Skin epidermis (tissue), 12 donors: ENCODE measurements at regions not wholly inside any gene's neighbourhood (a gene's known extent, or its start where the extent isn't known, plus 50 kb on each side); places are given as distances from the start of the nearest gene placed in this dataset.

Experiments used
- H3K27ac ChIP-seq, 21 experiments: fragments of 200-600 bp; sonication (generic) in 11 of 21; one replicate each; pipeline ENCODE4 v1.5.0; 2020; ENCODE audit warnings: mild to moderate bottlenecking in 3 of 21, inconsistent platforms in 2 of 21, moderate library complexity in 2 of 21
- H3K4me3 ChIP-seq, 7 experiments: fragments of 200-600 bp; sonication (generic) in 2 of 7; one replicate each; pipeline ENCODE4 v1.5.0; 2020; ENCODE audit warnings: inconsistent platforms in 2 of 7, mild to moderate bottlenecking in 2 of 7, moderate library complexity in 1 of 7

DNA sequence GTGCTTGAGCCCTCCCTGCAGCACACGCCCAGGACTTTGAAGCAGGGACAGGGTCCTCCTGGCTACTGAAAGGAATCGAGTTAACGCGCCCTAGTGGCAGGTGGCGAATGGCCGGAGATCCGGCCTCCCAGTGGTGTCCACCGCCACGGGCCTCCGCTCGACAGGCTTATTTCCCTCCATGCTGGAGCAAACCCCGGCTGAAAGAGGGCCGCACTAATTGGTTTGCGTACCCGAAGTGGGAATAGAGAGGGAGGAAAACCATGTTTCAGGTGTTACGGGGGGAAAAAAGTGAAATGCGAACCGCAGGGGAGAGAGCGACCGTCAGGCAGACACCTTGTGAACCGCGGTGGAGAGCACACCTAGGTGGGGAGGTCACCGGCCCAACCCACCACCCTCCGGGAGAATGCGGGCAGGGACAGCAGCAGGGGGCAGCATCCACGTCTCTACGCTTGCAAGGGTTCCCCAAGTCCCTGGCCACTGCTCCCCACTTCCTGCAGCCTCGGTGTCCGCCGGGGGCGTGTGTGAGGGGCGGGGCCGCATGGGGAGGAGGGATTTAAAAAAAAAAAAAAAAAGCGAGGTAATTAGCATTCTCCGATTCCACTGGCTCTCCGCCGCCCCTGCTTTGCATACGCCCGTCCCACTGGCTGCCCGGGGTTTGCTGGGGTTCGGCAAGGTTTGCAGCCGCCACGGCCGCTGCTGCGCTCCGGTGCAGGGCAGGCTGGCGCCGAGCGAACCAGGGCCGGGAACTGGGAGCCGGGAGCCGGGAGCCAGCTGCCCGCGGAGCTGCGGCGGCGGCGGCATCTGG, 224.6 kb upstream of the CRY1 start:
- H3K27ac ChIP-seq, result peak overlapping the region in 12 of 21 experiments; percentile 20 to 90 (median 70)
- peak overlapping the region; percentile 37 to 58 (median 50) for H3K4me3 ChIP-seq

DNA sequence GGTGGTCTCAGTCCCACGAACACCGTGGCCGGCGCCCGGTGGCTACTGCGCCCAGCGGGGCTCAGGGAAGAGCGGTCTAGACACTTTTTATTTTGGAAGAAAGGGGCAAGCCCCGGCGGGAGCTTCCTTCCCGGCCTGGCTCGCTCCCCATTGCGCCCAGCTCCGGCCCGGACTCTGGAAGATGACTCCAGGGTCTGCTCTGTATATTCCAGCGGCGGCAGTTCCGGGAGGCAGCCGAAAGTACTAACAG, 225.1 kb upstream of the CRY1 start:
- Histone ChIP-seq H3K27ac (peak overlapping the region in 13 of 21 experiments; percentile 13 to 90 (median 70)), H3K4me3 (peak overlapping the region; percentile 37 to 58 (median 50))

DNA sequence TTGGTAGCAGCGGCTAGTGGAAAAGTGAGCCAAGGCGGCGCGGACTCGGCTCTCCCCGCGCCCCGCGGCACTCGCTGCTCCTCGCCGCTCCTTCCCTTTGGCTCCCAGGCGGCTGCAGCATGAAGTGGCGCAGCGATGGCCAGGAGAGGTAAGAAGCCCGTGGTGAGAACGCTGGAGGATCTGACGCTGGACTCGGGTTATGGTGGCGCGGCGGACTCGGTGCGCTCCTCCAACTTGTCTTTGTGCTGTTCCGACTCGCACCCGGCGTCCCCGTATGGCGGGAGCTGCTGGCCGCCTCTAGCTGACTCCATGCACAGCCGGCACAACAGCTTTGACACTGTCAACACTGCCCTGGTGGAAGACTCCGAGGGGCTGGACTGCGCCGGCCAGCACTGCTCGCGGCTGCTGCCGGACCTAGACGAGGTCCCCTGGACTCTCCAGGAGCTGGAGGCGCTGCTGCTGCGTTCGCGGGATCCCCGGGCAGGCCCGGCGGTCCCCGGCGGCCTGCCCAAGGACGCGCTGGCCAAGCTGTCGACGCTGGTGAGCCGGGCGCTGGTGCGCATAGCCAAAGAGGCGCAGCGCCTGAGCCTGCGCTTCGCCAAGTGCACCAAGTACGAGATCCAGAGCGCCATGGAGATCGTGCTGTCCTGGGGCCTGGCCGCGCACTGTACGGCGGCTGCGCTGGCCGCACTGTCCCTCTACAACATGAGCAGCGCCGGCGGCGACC, 225.6 kb upstream of the CRY1 start:
- H3K4me3 ChIP-seq, result peak overlapping the region; percentile 37 to 58 (median 50)
- H3K27ac ChIP-seq, result peak overlapping the region in 15 of 21 experiments; percentile 13 to 90 (median 56)

DNA sequence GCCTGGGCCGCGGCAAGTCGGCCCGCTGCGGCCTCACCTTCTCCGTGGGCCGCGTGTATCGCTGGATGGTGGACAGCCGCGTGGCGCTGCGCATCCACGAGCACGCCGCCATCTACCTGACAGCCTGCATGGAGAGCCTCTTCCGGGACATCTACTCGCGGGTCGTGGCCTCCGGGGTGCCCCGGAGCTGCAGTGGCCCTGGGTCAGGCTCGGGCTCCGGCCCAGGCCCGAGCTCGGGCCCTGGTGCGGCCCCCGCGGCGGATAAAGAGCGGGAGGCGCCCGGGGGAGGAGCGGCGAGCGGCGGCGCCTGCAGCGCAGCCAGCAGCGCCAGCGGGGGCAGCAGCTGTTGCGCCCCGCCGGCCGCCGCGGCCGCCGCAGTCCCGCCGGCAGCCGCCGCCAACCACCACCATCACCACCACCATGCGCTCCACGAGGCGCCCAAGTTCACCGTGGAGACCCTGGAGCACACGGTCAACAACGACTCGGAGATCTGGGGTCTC, 226.2 kb upstream of the CRY1 start:
- Histone ChIP-seq H3K27ac (peak overlapping the region in 16 of 21 experiments; percentile 13 to 90 (median 60)), H3K4me3 (peak overlapping the region; percentile 37 to 58 (median 50))

DNA sequence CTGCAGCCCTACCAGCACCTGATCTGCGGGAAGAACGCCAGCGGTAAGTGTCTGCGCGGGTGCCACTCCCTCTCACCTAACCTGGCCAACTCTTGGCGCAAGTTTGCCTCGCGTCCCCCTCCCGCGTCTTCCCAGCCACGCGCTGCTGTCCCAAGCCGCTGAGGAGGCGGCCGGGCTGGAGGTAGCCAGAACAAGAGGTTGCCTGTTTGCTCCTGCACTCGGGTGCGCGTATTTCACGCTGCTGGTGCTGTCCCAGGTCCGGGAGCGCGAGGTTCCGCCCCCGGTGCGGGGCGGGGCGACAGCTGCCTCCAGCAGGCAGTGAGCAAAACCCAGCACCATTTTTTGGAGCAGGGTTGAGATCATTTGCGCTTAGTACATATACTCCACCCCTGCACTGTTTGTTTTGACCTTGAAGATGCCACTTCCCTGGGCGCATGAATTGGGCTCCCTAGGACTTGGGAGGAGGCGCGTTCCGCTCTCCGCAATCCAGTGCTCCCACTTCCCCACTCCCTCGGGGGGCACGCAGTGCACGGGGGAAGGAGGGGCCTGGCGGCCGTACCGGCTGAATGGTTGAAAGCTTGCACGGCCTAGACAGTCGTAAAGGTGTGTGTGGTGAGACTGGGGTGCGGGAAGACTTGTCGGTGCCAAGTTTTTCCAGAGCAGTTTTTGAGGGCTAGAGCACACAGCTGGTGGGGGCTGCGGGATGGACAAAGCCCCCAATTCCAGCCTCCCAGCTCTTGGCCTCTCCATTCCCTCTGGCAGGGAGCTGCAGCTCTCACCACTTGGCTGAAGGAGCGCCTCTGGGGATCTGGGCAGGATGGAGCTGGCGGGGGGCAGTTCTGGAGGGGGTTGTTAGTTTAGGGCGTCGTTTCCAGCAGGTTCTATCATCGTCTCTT, 226.9 kb upstream of the CRY1 start:
- Histone ChIP-seq H3K27ac (peak overlapping the region in 19 of 21 experiments; percentile 26 to 90 (median 67)), H3K4me3 (peak overlapping the region; percentile 37 to 58 (median 50))

DNA sequence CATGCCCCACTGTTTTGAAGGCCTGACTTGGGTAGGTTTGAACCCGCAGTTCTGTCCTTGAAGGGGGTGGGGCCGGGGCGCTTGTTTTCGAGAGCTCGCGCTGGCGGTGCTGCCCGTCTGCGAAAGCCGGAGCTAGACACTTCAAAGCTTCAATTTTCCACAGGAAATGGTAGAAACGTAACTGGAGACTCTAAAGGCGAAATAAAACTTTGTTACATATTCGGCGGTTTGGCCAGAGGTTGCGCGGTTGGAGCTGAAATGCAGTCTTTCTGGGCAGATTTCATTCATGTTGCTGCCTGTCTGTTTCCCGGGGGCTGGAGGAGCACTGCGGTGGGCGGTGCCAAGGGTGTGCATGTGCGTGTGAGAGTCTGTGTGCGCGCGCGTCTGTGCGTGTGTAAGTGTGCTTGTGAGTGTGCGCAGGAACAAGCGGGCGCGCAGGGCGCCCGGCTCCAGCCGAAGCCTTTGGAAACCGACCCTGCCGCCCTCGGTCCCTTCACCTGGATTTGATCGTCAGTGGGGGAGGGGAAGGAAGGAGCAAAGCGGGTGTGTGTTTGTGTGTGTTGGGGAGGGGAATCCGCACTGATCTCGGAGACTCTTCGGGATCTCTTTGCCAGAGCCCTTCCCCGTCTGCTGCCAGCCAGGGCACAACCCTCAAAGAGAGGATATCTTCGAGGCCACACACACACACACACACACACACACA, 227.7 kb upstream of the CRY1 start:
- Histone ChIP-seq H3K4me3 (peak overlapping the region; percentile 37 to 58 (median 50)), H3K27ac (peak overlapping the region in 19 of 21 experiments; percentile 26 to 90 (median 67))

DNA sequence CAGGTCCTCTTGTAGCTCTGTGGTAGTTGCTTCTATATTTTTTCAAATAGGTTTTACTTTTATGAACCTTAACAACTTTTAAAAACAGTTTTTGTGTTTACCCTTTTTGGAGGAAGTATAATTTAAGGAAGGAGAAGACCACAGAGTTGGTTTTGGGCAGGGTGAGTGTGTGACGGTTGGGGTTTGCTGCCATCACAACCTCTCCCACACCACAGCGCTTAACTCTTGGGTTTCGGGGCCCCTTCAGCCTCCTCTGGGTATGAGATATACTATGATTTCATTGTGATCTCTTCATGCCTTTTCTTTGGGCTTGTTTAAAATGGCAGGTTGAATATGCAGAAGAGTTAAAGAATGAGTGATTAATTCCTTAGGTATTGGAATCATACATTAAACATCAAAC, 228.7 kb upstream of the CRY1 start:
- H3K27ac ChIP-seq, result peak overlapping the region in 2 of 21 experiments; percentile 63 to 75

DNA sequence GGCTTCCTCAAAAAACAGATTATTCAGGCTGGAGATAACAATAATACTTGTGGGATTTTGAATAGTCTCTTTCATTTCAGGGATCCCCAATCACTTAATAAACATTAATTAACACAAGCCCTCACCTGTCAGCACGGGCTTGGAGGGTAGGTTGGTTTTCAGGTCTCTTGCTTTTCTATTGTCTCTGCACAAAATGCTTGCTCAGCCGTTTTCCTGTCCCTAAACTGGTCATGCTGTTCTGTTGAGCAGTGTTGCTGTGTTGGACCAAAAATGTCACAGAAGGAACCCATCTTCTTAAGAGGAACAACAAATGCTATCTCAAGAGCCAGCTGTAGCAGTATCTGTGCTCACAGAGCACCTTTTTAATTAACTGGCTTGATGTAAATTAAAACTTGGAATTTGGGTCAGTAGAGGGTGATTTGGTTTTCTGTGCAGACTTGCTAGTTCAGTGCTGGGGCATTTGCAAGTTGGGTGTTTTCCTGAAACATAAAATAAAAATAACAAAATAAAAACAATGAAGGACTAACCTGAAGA, 231.8 kb upstream of the CRY1 start:
- no peak overlapping the region for H3K27ac ChIP-seq

More for the DNA sequence above, 228.7 kb upstream of the CRY1 start:
- H3K4me3 ChIP-seq, result no peak overlapping the region

DNA sequence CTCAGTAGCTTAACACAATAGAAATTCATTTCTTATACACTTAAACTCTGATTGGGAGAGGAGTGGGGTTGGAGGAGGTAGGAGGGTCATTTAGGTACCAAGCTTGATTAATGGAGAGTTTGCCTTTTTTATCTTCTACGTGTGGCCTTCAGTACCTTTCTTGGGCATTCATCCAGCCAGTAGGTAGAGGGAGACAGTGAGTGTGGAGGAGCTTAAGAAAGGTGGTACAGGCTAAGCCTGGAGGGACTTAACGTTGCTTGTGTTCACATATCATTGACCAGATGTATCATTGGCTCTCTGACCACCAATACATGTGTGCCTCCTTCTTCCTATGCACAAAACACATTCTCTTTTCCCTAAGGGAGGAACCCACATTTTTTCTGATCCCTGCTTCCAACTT, 232.9 kb upstream of the CRY1 start:
- Histone ChIP-seq H3K4me3 (no peak overlapping the region), H3K27ac (peak overlapping the region in 1 of 21 experiments; percentile 34)

More for the DNA sequence above, 231.8 kb upstream of the CRY1 start:
- H3K4me3 ChIP-seq, result no peak overlapping the region

DNA sequence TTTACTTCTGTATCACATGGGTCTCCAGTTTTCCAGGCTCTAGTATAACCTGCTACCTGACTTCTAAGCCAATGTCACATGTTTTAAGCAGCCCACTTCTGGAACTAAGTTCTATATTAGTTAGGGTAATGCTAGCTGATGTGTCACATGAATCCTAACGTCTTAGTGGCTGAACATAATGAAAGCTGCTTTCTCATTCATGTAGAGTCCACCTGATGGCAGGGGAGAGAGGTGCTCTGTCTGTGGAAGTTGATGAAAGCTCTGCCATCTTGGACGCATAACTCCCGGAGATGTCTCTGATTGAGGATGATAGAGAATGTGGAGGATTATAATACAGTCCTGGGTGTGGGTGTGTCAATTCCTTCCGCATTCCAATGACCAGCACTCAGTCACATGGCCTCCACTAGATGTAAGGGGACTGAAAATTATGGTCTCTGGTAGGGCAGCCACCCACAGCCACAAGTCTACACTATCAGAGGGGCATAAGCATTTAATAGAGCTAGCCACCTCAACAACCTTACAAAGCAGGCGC, 234.4 kb upstream of the CRY1 start:
- H3K27ac ChIP-seq, result no peak overlapping the region
- H3K4me3 ChIP-seq, result no peak overlapping the region

DNA sequence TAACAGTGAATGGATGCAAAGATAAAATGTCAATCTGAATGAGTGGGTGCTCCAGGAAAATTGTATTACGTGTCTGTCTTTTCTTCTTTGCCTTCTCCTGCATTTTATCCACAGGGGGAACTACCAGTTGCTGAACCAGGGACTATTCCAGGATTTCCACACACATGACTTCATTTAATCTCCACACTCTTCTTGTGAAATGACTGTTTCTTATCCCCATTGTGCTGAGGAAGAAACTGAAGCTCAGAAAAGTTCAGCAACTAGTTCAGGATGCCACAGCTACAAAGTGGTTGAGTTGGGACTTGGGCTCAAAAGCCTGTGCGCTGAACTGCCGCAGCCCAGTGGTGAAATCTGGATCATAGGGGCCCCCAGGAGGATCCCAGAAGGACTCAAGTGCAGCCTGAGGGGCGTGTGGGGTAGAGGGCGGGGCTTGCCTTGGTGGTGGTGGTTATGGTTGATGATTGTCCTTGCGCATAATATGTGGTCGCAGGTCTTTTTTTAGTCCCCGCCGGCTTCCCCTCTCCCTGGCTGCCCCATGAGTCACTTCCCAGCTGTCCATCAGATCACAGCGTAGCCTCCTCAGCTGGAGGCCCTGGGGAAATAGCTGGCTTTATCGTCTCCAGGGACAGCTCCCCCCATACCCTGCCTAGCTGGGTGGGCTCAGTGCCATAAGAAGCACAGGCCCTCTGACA, 235.2 kb upstream of the CRY1 start:
- Histone ChIP-seq H3K4me3 (no peak overlapping the region), H3K27ac (no peak overlapping the region)

DNA sequence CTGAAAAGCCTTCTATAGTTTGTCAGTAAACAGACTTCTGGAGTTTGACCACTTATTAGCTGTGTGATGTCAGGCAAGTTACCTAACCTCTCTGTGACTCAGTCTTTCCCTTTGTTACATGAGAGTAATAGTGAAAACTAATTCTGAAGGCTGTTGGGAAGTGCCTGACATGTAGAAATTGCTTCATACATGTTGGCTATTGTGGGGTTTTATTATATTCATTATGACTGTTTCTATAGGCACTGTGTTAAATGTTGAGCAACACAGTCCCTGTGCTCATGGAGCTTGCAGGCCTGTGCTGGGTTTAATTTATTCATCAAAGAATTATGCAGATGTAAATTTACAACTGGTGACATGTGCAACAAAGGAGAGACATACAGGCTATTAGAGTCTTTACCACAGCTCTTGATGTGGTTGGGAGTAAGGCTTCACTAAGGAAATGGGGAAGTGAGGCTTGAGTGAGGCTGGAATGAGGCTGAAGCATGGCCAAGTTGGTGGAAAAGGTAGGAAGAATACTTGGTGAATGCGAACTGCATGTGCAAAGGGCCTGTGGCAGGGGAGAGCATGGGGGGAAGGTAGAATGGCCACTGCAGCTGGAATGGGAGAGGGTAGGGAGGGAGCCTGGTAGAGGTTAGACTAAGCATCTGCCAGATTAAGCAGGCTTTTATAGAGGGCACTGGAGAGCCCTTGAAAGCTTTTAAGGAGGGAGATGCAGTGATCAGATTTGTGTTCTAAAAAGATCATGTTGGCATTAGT, 236.4 kb upstream of the CRY1 start:
- Histone ChIP-seq H3K4me3 (no peak overlapping the region), H3K27ac (no peak overlapping the region)

DNA sequence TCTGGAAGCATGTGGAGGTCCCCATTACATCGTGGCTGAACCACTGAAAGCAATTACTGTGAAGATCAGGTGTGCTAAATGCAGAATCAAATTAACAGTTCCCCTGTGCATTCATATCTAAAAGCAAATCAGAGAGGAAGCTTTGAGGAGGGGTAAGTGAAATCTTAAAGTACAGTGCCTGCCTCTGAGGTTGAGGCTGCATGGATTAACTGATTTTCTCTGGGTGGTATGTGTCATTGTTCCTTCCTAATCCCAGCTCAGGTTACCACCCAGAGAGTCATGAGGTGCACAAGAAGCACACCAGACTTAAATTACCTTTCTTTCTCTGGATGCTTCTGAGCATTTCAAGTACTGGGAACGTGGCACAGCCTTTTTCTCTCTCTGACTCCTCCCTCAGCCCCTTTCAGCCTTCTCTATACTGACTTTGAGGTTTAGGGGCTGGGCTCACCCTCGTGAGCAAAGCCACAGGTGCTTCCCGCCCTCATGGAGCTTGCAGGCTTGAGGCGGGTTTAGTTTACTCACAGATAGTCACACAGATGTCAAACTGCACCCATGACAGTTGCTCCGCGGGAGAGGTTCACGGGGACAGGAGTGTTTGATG, 237.6 kb upstream of the CRY1 start:
- H3K27ac ChIP-seq, result no peak overlapping the region

DNA sequence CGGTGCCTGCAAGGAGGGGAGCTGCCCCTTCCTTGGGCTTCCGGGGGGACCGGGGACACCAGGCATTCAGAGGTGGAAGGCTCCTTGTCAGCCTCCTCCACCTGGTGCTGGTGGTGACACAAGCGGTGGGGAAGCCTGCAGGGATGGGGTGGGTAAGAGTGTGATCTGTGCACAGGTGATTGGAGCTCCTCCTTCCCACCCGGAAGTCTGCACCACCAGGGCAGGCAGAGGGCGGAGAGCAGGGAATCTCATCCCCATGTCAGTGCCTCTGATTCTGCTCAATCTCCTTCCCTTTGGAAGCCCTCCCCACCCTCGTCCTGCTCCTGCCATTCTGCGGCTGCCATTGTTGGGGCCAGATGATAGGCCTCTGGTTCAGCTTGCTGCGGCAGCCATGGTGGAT, 238.1 kb upstream of the CRY1 start:
- H3K27ac ChIP-seq, result no peak overlapping the region
- H3K4me3 ChIP-seq, result no peak overlapping the region

More for the DNA sequence above, 237.6 kb upstream of the CRY1 start:
- H3K4me3 ChIP-seq, result no peak overlapping the region

DNA sequence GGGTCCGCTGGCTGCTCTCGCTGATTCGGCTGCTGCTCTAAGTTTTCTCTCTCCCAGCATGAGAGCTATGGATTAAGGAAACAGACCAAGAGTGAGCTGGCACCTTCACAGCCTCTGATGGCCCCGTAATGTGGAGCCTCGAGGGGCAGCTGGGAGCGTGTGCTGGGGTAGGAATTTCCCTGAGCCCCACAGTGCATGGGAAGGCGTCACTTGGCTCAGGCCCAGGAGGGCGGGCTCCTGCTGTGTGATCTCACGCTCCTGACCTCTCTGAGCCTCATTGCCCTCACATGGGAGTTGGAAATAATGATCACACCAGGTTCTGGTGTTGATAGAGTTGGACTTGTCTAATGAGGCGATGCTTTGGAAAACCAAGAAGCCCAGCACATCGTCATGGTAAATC, 238.6 kb upstream of the CRY1 start:
- H3K4me3 ChIP-seq, result no peak overlapping the region
- H3K27ac ChIP-seq, result no peak overlapping the region

DNA sequence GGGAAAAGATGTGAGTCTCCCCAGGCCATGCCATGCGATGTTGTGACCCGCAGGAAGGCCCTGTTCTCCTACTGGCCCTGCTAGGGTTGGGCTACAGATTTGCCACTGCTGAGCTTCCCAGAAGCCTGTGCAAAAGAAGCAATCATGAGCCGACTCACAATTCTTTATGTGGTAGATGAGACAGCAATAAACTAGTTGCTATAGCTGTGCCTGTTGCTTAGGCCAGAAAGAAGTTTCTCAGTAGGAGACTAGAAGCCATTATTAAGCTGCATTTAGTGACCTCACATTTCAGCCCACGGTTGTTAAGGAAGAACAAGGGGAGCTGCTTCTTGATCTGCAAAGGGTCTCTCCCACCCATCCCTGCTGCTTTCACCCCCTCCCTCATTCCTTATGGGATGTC, 239.4 kb upstream of the CRY1 start:
- Histone ChIP-seq H3K27ac (no peak overlapping the region), H3K4me3 (no peak overlapping the region)
